Gastrocnemius medialis (tissue), 4 donors: ENCODE measurements at regions not wholly inside any gene's neighbourhood (a gene's known extent, or its start where the extent isn't known, plus 50 kb on each side); places are given as distances from the start of the nearest gene placed in this dataset.
"Not testable (repeated sequence)": the region's sequence is repeated elsewhere in the genome, so short reads cannot be mapped to it uniquely, and the experiment has no call there.

ENCODE experiments used
- ATAC-seq, 2 donors: fragments of 150-250 bp; one replicate each; pipeline ENCODE4 v1.9.1; 2016
- DNase-seq, 2 donors: peaks; one replicate each; pipeline ENCODE4 v3.0.0-alpha.2; 2019
- H3K27ac ChIP-seq, 4 donors: fragments of 200-600 bp; sonication (generic); 1 replicate in 1 of 4; 2 replicates in 3 of 4; pipeline ENCODE4 v1.5.1; 2016 to 2018; ENCODE audit warnings: mild to moderate bottlenecking in 2 of 4, moderate library complexity in 1 of 4
- H3K27me3 ChIP-seq, 3 donors: fragments of 200-600 bp; sonication (generic) in 2 of 3; 1 replicate in 1 of 3; 2 replicates in 2 of 3; pipeline versions ENCODE4 v1.5.1 to v1.6.0; 2016 to 2019; ENCODE audit warnings: mild to moderate bottlenecking in 1 of 3, moderate library complexity in 1 of 3
- H3K36me3 ChIP-seq, 2 donors: fragments of 200-600 bp; sonication (generic) in 1 of 2; one replicate each; pipeline ENCODE4 v1.5.1; 2017 to 2018
- H3K4me1 ChIP-seq, 2 donors: fragments of 200-600 bp; sonication (generic) in 1 of 2; one replicate each; pipeline ENCODE4 v1.5.1; 2016 to 2017; ENCODE audit warnings: mild to moderate bottlenecking in 2 of 2
- H3K4me3 ChIP-seq, 4 donors: fragments of 200-600 bp; sonication (generic) in 3 of 4; 1 replicate in 1 of 4; 2 replicates in 3 of 4; pipeline ENCODE4 v1.5.1; 2016 to 2019; ENCODE audit warnings: mild to moderate bottlenecking in 2 of 4
- H3K9me3 ChIP-seq, 3 donors: fragments of 200-600 bp; sonication (generic) in 2 of 3; 1 replicate in 1 of 3; 2 replicates in 2 of 3; pipeline ENCODE4 v1.5.1; 2016 to 2019
- CTCF ChIP-seq, 5 experiments: fragments of 450-650 bp in 3 of 5; fragments of 200-600 bp in 2 of 5; sonication (generic) in 2 of 5; IDR thresholded peaks in 4 of 5; conservative IDR thresholded peaks in 1 of 5; 1 replicate in 4 of 5; 2 replicates in 1 of 5; pipeline ENCODE4 v1.5.1; 2016 to 2019; ENCODE audit warnings: antibody characterized with exemption in 5 of 5, mild to moderate bottlenecking in 3 of 5, moderate library complexity in 3 of 5
- POLR2A ChIP-seq, 2 donors: fragments of 450-650 bp; IDR thresholded peaks; one replicate each; pipeline ENCODE4 v1.6.1; 2017; ENCODE audit warnings: antibody characterized with exemption in 2 of 2, mild to moderate bottlenecking in 2 of 2, moderate library complexity in 2 of 2
- in situ Hi-C, 4 donors: fragments of 200-750 bp; cut with MboI; loops; one replicate each; pipeline versions ENCODE4 v1.15.0 to v1.8.0; 2017; ENCODE audit warnings: low sequenced_read_pairs in 4 of 4
- intact Hi-C: fragments of 100-400 bp; cut with DNase I; formaldehyde crosslinking; loops from one replicate; pipeline ENCODE4 v1.15.1; 2023; ENCODE audit warnings: low total_unique reads

GRCh38 chr13:33659466-33659865, 158.5 kb upstream of the RFC3 start:
- in situ Hi-C loops (no loop called here), intact Hi-C loops (no loop called here)
- no peak for TF ChIP-seq CTCF (IDR thresholded peaks at IDR 0.05 in 4 of 5, conservative IDR thresholded peaks at IDR 0.05 in 1 of 5)
- TF ChIP-seq POLR2A (IDR thresholded peaks at IDR 0.05): no peak
- DNase-seq: no peak
- no peak overlapping the region for H3K27ac ChIP-seq
- H3K4me3 ChIP-seq: no peak overlapping the region
- ATAC-seq: no peak
- H3K4me1 ChIP-seq: no peaks in the 10 kb centered on the region
- H3K36me3 ChIP-seq: no peaks in the 10 kb centered on the region
- H3K9me3 ChIP-seq: no peaks in the 10 kb centered on the region
- no peaks in the 10 kb centered on the region for H3K27me3 ChIP-seq

GRCh38 chr13:33659894-33660293, 158.1 kb upstream of the RFC3 start:
- no peak for TF ChIP-seq CTCF (IDR thresholded peaks at IDR 0.05 in 4 of 5, conservative IDR thresholded peaks at IDR 0.05 in 1 of 5)
- no peak for TF ChIP-seq POLR2A (IDR thresholded peaks at IDR 0.05)
- Histone ChIP-seq H3K9me3 (no peaks in the 10 kb centered on the region), H3K4me3 (no peak overlapping the region), H3K4me1 (no peaks in the 10 kb centered on the region), H3K27me3 (no peaks in the 10 kb centered on the region), H3K27ac (no peak overlapping the region), H3K36me3 (no peaks in the 10 kb centered on the region)
- DNase-seq (no peak), ATAC-seq (no peak)
- intact Hi-C loops (no loop called here), in situ Hi-C loops (no loop called here)

GRCh38 chr13:33662392-33662791, 155.6 kb upstream of the RFC3 start:
- Histone ChIP-seq H3K27me3 (no peaks in the 10 kb centered on the region), H3K36me3 (no peaks in the 10 kb centered on the region), H3K9me3 (no peaks in the 10 kb centered on the region), H3K4me3 (no peak overlapping the region), H3K27ac (no peak overlapping the region), H3K4me1 (no peaks in the 10 kb centered on the region)
- in situ Hi-C loops: no loop called here
- ATAC-seq (no peak), DNase-seq (no peak)
- intact Hi-C loops: no loop called here
- TF ChIP-seq POLR2A (IDR thresholded peaks at IDR 0.05): no peak
- TF ChIP-seq CTCF (IDR thresholded peaks at IDR 0.05 in 4 of 5, conservative IDR thresholded peaks at IDR 0.05 in 1 of 5): no peak

GRCh38 chr13:33665626-33666175, 152.2 kb upstream of the RFC3 start:
- TF ChIP-seq POLR2A (IDR thresholded peaks at IDR 0.05) (no peak), CTCF (IDR thresholded peaks at IDR 0.05 in 4 of 5, conservative IDR thresholded peaks at IDR 0.05 in 1 of 5) (no peak)
- Histone ChIP-seq H3K36me3 (no peaks in the 10 kb centered on the region), H3K4me3 (no peak overlapping the region), H3K27ac (no peak overlapping the region), H3K9me3 (no peaks in the 10 kb centered on the region), H3K4me1 (no peaks in the 10 kb centered on the region), H3K27me3 (no peaks in the 10 kb centered on the region)
- intact Hi-C loops (no loop called here), in situ Hi-C loops (no loop called here)
- DNase-seq (no peak), ATAC-seq (no peak)

GRCh38 chr13:33671560-33671959, 146.4 kb upstream of the RFC3 start:
- Histone ChIP-seq H3K4me3 (no peak overlapping the region), H3K4me1 (peaks cover 10 to 13% of the 10 kb centered on the region in 2 donors), H3K27me3 (no peaks in the 10 kb centered on the region), H3K27ac (no peak overlapping the region), H3K36me3 (no peaks in the 10 kb centered on the region), H3K9me3 (no peaks in the 10 kb centered on the region)
- TF ChIP-seq POLR2A (IDR thresholded peaks at IDR 0.05): no peak
- no peak for TF ChIP-seq CTCF (IDR thresholded peaks at IDR 0.05 in 4 of 5, conservative IDR thresholded peaks at IDR 0.05 in 1 of 5)
- no peak for ATAC-seq
- intact Hi-C loops: no loop called here
- in situ Hi-C loops: no loop called here
- DNase-seq: no peak

GRCh38 chr13:33672022-33672421, 145.9 kb upstream of the RFC3 start:
- DNase-seq, intact Hi-C loops: not testable (repeated sequence)

More at GRCh38 chr13:33672022-33672421, 145.9 kb upstream of the RFC3 start:
- H3K4me3 ChIP-seq, H3K27ac ChIP-seq, ATAC-seq, in situ Hi-C loops, H3K27me3 ChIP-seq, H3K9me3 ChIP-seq, H3K36me3 ChIP-seq: not testable (repeated sequence)
- peaks cover 13 to 14% of the 10 kb centered on the region in 2 donors for H3K4me1 ChIP-seq
